Thoracic aorta (tissue), 2 donors: ENCODE measurements at regions not wholly inside any gene's neighbourhood (a gene's known extent, or its start where the extent isn't known, plus 50 kb on each side); places are given as distances from the start of the nearest gene placed in this dataset.

Experiments used
- ATAC-seq: fragments of 150-250 bp; one replicate; pipeline ENCODE4 v1.8.0; 2017; ENCODE audit warnings: low read depth; ENCODE audit not compliant: insufficient number of reproducible peaks, low FRiP score
- DNase-seq: peaks from one replicate; pipeline ENCODE4 v3.0.0-alpha.2; 2020; ENCODE audit warnings: low spot score
- H3K27ac ChIP-seq, 2 donors: fragments of 200-600 bp; sonication (generic); 1 replicate in 1 of 2; 2 replicates in 1 of 2; pipeline ENCODE4 v1.5.1; 2016; ENCODE audit warnings: mild to moderate bottlenecking in 2 of 2, moderate library complexity in 2 of 2
- H3K27me3 ChIP-seq: fragments of 200-600 bp; sonication (generic); replicated peaks from 2 replicates; pipeline ENCODE4 v1.6.0; 2016; ENCODE audit warnings: mild to moderate bottlenecking; ENCODE audit not compliant: insufficient read depth
- H3K36me3 ChIP-seq: fragments of 200-600 bp; sonication (generic); one replicate; pipeline ENCODE4 v1.5.1; 2016
- H3K4me1 ChIP-seq, 2 donors: fragments of 200-600 bp; sonication (generic); 1 replicate in 1 of 2; 2 replicates in 1 of 2; pipeline versions ENCODE4 v1.5.1 to v1.6.0; 2016; ENCODE audit warnings: low read depth in 2 of 2, mild to moderate bottlenecking in 1 of 2; ENCODE audit not compliant: control insufficient read depth in 1 of 2
- H3K4me3 ChIP-seq: fragments of 200-600 bp; sonication (generic); 2 replicates; pipeline ENCODE4 v1.5.1; 2016; ENCODE audit warnings: mild to moderate bottlenecking
- H3K9me3 ChIP-seq: fragments of 200-600 bp; sonication (generic); 2 replicates; pipeline ENCODE4 v1.5.1; 2016
- TF ChIP-seq, protein P1 (sequence below): fragments of 200-600 bp; sonication (generic); IDR thresholded peaks from one replicate; pipeline ENCODE4 v1.5.1; 2019; ENCODE audit warnings: antibody characterized with exemption

DNA sequence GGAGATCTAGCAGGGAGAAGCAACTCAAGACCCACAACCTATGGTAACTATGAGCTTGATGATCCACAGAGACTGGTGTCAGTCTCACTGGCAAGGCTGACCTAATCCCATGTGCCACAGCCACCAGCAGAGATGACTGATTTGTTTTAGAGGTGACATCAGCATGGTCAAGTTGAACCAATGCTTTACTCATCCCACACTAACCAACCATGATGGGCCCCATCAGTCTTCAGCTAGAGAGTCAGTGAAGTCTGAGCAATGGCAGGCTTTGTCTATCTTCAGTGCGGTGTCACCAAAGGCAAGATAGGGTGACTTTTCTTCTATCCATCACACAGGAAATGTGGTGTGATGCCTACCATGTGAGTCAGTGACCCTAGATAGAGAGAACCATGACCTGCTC is 1470.7 kb downstream of the NCAM2 start:
- Histone ChIP-seq H3K27ac (no peak overlapping the region), H3K36me3 (no peaks in the 10 kb centered on the region), H3K9me3 (no peaks in the 10 kb centered on the region), H3K4me3 (no peak overlapping the region), H3K27me3 (no peaks in the 10 kb centered on the region), H3K4me1 (no peaks in the 10 kb centered on the region)
- peak; percentile 33 for ATAC-seq
- DNase-seq: no peak
- TF ChIP-seq, protein P1, sequence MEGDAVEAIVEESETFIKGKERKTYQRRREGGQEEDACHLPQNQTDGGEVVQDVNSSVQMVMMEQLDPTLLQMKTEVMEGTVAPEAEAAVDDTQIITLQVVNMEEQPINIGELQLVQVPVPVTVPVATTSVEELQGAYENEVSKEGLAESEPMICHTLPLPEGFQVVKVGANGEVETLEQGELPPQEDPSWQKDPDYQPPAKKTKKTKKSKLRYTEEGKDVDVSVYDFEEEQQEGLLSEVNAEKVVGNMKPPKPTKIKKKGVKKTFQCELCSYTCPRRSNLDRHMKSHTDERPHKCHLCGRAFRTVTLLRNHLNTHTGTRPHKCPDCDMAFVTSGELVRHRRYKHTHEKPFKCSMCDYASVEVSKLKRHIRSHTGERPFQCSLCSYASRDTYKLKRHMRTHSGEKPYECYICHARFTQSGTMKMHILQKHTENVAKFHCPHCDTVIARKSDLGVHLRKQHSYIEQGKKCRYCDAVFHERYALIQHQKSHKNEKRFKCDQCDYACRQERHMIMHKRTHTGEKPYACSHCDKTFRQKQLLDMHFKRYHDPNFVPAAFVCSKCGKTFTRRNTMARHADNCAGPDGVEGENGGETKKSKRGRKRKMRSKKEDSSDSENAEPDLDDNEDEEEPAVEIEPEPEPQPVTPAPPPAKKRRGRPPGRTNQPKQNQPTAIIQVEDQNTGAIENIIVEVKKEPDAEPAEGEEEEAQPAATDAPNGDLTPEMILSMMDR: no peak

DNA sequence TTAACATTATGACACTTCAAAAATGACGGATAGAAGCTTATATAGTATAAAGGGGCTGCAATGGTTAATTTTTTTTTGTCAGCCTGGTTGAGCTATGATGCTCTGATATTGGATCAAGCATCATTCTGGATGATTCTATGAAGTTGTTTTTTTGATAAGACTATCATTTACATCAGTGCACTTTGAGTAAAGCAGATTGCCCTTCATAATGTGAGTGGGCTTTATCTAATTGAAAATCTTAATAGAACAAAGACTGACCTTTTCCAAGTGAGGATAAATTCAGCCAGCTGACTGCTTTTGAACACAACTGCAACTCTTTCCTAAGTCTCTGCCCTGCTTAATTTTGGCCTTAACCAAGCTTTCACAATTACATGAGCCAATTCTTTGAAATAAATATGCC is 1476.2 kb downstream of the NCAM2 start:
- H3K9me3 ChIP-seq: no peaks in the 10 kb centered on the region
- H3K4me3 ChIP-seq: no peak overlapping the region
- no peak for DNase-seq
- no peak for ATAC-seq
- H3K4me1 ChIP-seq: no peaks in the 10 kb centered on the region
- no peaks in the 10 kb centered on the region for H3K36me3 ChIP-seq
- TF ChIP-seq, protein P1: no peak
- no peak overlapping the region for H3K27ac ChIP-seq
- no peaks in the 10 kb centered on the region for H3K27me3 ChIP-seq

DNA sequence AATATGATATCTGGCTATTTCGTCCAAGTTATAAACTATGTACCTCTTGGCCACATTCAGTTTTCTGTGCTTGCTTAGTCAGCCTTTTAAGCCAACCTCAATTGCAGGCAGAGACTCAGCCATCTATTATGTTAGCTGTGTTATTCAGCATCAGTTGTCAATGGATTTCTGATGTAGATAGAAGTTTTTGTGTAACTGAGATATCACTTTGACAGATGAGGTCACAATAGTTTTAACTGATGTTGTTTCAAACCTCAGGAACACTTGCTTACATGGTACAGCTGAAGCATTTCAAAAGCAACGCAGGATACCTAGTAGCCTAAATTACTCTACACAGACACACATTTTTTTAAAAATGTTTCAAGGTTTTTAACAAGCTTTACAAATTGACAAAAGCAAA is 1478.0 kb downstream of the NCAM2 start:
- H3K9me3 ChIP-seq: no peaks in the 10 kb centered on the region
- no peak overlapping the region for H3K27ac ChIP-seq
- DNase-seq (no peak), ATAC-seq (no peak)
- no peaks in the 10 kb centered on the region for H3K36me3 ChIP-seq
- TF ChIP-seq, protein P1: no peak
- H3K4me1 ChIP-seq: no peaks in the 10 kb centered on the region
- H3K4me3 ChIP-seq: no peak overlapping the region
- H3K27me3 ChIP-seq: no peaks in the 10 kb centered on the region

DNA sequence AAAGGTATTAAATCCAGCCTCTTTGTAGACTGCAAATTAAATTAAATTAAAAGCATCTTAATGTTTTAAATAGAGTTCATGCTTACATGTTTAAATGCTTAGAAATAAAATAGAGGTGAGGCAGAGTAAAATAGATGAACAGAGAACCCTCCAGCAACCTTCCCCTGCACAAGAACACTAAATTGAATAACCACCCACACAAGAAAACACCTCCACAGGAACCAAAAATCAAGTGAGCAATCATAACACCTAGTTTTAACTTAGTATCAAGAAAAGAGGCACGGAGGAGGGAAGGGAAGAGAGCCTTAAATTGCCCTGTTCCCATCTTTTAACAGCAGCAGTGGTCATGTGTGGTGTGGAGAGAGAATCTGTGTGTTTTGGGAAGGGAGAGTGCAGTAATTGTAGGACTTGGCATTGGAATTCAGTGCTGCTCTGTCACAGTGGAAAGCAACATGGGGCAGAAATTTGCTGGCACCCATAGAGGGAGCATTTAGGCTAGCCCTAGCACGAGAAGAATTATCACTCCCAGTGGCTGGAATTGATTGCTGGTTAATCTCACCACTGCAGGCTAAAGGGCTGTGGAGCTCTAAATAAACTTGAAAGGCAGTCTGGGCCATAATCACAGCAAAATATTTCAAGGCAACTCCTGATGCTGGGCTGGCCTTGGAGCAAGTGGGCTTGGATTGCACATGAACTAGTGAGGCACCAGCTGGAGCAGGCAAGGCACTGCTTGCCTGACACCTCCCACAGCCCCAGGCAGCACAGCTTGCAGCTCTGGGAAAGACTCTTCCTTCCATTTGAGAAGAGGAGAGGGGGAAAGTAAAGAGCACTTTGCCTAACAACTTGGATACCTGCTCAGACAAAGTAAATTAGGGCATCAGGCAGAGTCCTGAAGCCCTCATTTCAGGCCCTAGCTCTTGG is 1478.8 kb downstream of the NCAM2 start:
- no peak overlapping the region for H3K4me3 ChIP-seq
- H3K36me3 ChIP-seq: no peaks in the 10 kb centered on the region
- ATAC-seq (no peak), DNase-seq (no peak)
- TF ChIP-seq, protein P1: no peak
- no peaks in the 10 kb centered on the region for H3K4me1 ChIP-seq
- H3K27me3 ChIP-seq: no peaks in the 10 kb centered on the region
- H3K27ac ChIP-seq: no peak overlapping the region
- no peaks in the 10 kb centered on the region for H3K9me3 ChIP-seq

DNA sequence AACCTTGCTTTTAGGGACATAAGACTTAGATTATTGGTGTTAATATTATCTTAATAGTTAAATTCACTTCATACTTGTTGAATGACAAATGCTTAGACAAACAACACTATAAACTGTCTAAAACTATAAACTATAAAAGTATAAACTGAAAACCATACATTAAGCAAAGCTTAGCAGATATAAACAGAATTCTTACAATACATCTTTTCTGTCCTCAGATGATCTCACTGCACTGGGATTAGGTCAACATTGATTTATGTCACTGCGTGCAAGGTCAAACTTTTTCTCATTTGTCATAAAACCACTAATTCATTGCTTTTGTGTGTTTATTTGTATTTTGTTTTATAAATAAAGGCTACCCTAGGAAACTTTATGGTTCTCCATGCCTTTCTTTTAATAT is 1491.8 kb downstream of the NCAM2 start:
- TF ChIP-seq, protein P1: no peak
- H3K4me1 ChIP-seq: no peaks in the 10 kb centered on the region
- no peaks in the 10 kb centered on the region for H3K27me3 ChIP-seq
- DNase-seq (no peak), ATAC-seq (no peak)
- no peak overlapping the region for H3K4me3 ChIP-seq
- H3K9me3 ChIP-seq: peaks cover under 1% of the 10 kb centered on the region
- H3K36me3 ChIP-seq: no peaks in the 10 kb centered on the region
- H3K27ac ChIP-seq: no peak overlapping the region
